ENCODE measurements at regions not wholly inside any gene's neighbourhood (a gene's known extent, or its start where the extent isn't known, plus 50 kb on each side); places are given as distances from the start of the nearest gene placed in this dataset.

DNA sequence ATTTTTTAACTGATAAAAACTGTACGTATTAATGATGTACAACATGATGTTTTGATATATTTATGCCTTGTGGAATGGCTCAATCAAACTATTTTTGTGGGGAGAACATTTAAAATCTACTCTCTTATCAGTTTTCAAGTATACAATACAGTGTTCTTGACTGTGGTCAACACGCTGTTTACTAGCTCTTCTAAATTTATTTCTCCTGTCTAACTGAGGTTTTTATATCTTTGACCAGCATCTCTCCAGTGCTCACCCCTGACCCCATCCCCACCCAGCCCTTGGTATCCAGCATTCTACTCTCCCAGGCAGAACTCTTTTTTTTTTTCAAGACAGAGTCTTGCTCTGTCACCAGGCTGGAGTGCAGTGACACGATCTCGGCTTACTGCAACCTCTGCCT is 169.6 kb upstream of the SNX2 start:
- H3K14ac ChIP-seq (replicated peaks; ENCODE audit: low read depth, low read length) = no peak overlapping the region
- ATAC-seq (ENCODE audit: low read depth) = no peak
- no peak overlapping the region for H4K5ac ChIP-seq (ENCODE audit: low read depth, low read length)
- H3K9me3 ChIP-seq (ENCODE audit: control insufficient read depth, insufficient read depth, low read length) = peaks cover 2% of the 10 kb centered on the region; the same call in 1 of the 2 replicates
- no peaks in the 10 kb centered on the region for H3K27me3 ChIP-seq (ENCODE audit: control insufficient read depth, insufficient read depth, low read length)
- H2BK15ac ChIP-seq (ENCODE audit: low read depth, low read length) = no peak overlapping the region
- H2AFZ ChIP-seq (replicated peaks; ENCODE audit: low read length, poor library complexity) = no peak overlapping the region
- BruUV-seq (replicated peaks) = no TSS peak
- no peak overlapping the region for H3K4ac ChIP-seq (ENCODE audit: low read depth, low read length)
- in situ Hi-C loops (cut with MboI; ENCODE audit: low sequenced_read_pairs) = no loop called here
- no peak overlapping the region for H4K91ac ChIP-seq (ENCODE audit: insufficient read depth, low read depth, low read length)
- H3K79me1 ChIP-seq (ENCODE audit: low read depth in 1 of 2, low read length in 2 of 2) = no peaks in the 10 kb centered on the region
- H4K8ac ChIP-seq (ENCODE audit: low read depth in 2 of 2, low read length in 2 of 2) = no peak overlapping the region
- no peak for DNase-seq
- H3K9me1 ChIP-seq (ENCODE audit: insufficient read depth, low read length) = no peaks in the 10 kb centered on the region
- no peak overlapping the region for H3K56ac ChIP-seq (ENCODE audit: extremely low read depth, insufficient read depth, low read length)
- H3K4me2 ChIP-seq (ENCODE audit: low read depth, low read length) = no peak overlapping the region
- intact Hi-C loops (cut with micrococcal nuclease) = no loop called here
- WGBS, 2 experiments (ENCODE audit: extremely low coverage in 2 of 2, insufficient read length in 1 of 2) = 14% methylated on average over 1 of the region's 4 CpGs; no CpG with 5 or more reads in 1 of the 2 experiments
- no peaks in the 10 kb centered on the region for H3K36me3 ChIP-seq (ENCODE audit: control insufficient read depth, insufficient read depth, low read length)
- dilution Hi-C loops (cut with HindIII; ENCODE audit: low sequenced_read_pairs, unreplicated experiment) = no loop called here
- H3K27ac ChIP-seq (ENCODE audit: insufficient read depth, low read length) = no peak overlapping the region
- no peaks in the 10 kb centered on the region for H4K20me1 ChIP-seq (ENCODE audit: insufficient read depth, low read length)
- no peaks in the 10 kb centered on the region for H3K4me1 ChIP-seq (ENCODE audit: control insufficient read depth, insufficient read depth, low read length)
- no peak overlapping the region for H3K23ac ChIP-seq (ENCODE audit: low read depth, low read length)
- ChIA-PET POLR2A (ENCODE audit: unreplicated experiment) (no interaction called here), CTCF (no interaction called here)
- TF ChIP-seq MAZ (IDR thresholded peaks at IDR 0.05; ENCODE audit: borderline replicate concordance, low read depth, low read length) = no peak
- no peak for TF ChIP-seq CEBPB (IDR thresholded peaks at IDR 0.05; ENCODE audit: low read depth, low read length)
- TF ChIP-seq RFX5 (IDR thresholded peaks at IDR 0.05; ENCODE audit: low read depth, low read length) = no peak
- TF ChIP-seq CHD1 (IDR thresholded peaks at IDR 0.05; ENCODE audit: low read depth, low read length) = no peak
- TF ChIP-seq, protein P1, sequence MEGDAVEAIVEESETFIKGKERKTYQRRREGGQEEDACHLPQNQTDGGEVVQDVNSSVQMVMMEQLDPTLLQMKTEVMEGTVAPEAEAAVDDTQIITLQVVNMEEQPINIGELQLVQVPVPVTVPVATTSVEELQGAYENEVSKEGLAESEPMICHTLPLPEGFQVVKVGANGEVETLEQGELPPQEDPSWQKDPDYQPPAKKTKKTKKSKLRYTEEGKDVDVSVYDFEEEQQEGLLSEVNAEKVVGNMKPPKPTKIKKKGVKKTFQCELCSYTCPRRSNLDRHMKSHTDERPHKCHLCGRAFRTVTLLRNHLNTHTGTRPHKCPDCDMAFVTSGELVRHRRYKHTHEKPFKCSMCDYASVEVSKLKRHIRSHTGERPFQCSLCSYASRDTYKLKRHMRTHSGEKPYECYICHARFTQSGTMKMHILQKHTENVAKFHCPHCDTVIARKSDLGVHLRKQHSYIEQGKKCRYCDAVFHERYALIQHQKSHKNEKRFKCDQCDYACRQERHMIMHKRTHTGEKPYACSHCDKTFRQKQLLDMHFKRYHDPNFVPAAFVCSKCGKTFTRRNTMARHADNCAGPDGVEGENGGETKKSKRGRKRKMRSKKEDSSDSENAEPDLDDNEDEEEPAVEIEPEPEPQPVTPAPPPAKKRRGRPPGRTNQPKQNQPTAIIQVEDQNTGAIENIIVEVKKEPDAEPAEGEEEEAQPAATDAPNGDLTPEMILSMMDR (conservative IDR thresholded peaks at IDR 0.05; ENCODE audit: low read depth, low read length) = no peak
- TF ChIP-seq BHLHE40 (IDR thresholded peaks at IDR 0.05; ENCODE audit: low read depth, low read length) = no peak
- no peak overlapping the region for H2BK120ac ChIP-seq (ENCODE audit: low read depth, low read length)
- no peak overlapping the region for H2BK20ac ChIP-seq (ENCODE audit: low read depth, low read length)
- H2BK5ac ChIP-seq (ENCODE audit: low read depth, low read length, poor library complexity, severe bottlenecking) = no peak overlapping the region
- no peak overlapping the region for H2AK9ac ChIP-seq (replicated peaks; ENCODE audit: low read depth, low read length, poor library complexity)
- H2AK5ac ChIP-seq (ENCODE audit: low read depth, low read length) = no peak overlapping the region
- H3K18ac ChIP-seq (ENCODE audit: low read depth, low read length) = no peak overlapping the region
- no peak overlapping the region for H3K9ac ChIP-seq (ENCODE audit: low read depth, low read length)
- no peak overlapping the region for H3K4me3 ChIP-seq (ENCODE audit: insufficient read depth, low read depth, low read length)

Measured in IMR-90 (cell line).